Fibroblast of the conjunctiva (primary cell): ENCODE measurements at regions not wholly inside any gene's neighbourhood (a gene's known extent, or its start where the extent isn't known, plus 50 kb on each side); places are given as distances from the start of the nearest gene placed in this dataset.

Experiments
- DNase-seq: peaks from one replicate; pipeline ENCODE4 v3.0.0-alpha.2; 2010; ENCODE audit warnings: low read depth

- DNase-seq, result no peak
These were observed 299.5 kb downstream of the BUD13 start for GRCh38 chr11:116473206-116473769.

DNA sequence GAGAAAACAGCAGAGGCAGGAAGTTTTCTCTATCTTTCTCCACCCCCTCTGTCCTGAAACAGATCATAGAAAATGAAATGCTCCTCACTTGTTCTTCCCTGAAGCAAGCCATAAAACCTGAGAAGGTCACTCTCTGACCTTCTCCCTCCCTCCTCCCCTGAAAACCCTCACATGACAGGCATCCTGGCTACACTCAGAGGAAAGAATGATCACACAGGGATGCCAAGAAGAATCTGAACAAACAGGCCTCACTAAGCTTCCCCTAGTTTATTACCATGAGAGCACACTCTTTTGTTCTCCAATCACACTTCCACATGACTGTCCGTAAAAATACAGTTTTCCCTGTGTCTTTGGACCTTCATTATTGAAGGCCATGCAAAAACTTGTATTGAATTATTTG is 300.1 kb downstream of the BUD13 start:
- DNase-seq, result no peak

GRCh38 chr11:116471608-116472256 is 301.1 kb downstream of the BUD13 start:
- DNase-seq, result peak; percentile 31

DNA sequence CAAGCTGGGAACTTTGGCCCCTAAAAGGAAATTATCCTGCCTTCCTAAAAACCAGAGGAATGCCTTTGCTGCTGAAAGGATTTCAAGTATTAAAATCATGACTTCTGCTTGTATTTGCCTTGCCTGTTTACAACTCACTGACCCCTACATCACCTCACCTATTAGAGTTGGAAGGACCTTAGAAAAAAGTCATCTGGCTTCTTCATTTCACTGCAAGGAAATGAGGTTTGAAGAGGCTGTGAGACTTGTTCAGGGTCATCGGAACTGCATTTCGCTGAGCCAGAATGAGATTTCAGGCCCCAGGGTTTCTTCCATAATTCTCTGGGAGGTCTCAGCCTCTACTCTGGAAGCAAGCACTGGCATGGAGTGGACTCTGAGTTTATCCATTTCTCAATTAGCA is 304.1 kb downstream of the BUD13 start:
- no peak for DNase-seq

DNA sequence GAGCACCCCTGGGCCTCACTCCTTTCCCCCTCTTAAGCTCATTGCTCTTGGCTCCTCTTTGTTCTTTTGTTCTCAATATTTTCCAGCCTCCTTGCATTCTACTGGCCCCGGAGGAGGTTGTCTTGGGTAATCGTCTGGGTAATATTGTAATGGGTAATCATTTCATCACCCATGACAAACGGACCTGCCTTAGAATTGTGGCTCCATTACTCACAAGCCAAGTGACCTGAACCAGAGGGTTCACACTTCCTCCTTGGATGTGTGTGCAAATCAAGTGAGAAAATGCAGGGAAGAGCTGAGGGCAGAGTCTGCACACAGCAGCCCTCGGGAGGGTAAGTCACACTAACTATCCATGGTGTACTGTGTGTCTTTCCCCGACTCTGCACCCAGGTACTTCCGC is 305.0 kb downstream of the BUD13 start:
- DNase-seq, result no peak

- no peak for DNase-seq
These were observed 306.0 kb downstream of the BUD13 start for GRCh38 chr11:116466801-116467200.

- no peak for DNase-seq
These were observed 306.6 kb downstream of the BUD13 start for GRCh38 chr11:116466191-116466590.

GRCh38 chr11:116465056-116465455 is 307.7 kb downstream of the BUD13 start:
- DNase-seq, result no peak

DNA sequence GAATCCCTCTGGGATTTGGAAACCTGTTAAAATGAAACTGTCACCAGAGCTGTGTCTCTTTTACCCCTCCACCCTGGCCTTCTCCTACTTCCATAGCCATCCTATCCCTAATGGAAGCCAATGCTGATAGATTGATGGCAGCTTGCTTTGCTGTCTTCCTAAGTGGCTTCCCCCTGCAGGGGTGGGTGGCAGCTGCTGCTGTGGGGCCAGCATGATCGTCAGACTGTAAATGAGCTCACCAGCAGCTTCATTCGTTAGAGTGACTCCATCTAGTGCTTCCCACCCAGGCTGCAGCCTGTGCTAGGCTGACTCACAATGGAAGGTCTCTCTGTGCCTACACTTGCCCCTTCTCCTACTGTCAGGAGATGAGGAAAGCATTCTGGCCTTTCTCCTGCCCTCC is 311.0 kb downstream of the BUD13 start:
- DNase-seq, result no peak

DNA sequence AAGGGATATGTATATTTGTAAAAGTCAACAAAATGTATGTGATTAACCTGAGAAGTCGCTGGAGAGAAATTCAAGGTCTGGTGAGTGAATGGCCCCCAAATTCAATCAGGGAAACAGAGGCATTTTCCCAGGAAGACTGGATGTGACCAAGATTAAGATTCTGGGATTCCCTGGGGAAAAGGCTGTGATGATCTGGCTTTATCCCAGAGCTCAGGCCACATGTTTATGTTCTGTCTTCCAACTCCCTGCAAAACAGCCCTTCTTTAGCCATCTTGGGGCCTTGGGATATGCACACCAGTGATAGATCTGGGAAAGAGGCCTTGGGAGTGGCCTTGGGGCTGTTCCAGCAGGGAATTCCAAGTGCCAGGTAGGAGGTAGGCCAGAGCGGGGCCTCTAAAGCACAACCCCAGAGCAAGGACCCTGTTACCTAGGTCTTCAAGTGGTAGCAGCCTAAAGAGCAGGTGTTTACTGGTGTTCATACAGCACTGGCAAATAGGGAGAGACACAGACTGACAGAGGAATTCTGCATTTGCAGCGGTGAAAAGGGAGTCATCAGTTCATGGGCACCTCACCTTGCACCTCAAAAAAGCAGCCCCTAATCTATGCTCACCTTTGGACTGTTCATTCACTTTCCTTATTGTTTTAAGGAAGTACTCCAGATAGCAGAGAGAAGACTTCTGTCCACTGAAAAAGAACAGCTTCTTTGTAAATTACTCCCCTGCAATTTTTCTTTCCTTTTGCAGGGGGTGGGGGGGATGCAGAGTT is 312.4 kb downstream of the BUD13 start:
- DNase-seq, result no peak

DNA sequence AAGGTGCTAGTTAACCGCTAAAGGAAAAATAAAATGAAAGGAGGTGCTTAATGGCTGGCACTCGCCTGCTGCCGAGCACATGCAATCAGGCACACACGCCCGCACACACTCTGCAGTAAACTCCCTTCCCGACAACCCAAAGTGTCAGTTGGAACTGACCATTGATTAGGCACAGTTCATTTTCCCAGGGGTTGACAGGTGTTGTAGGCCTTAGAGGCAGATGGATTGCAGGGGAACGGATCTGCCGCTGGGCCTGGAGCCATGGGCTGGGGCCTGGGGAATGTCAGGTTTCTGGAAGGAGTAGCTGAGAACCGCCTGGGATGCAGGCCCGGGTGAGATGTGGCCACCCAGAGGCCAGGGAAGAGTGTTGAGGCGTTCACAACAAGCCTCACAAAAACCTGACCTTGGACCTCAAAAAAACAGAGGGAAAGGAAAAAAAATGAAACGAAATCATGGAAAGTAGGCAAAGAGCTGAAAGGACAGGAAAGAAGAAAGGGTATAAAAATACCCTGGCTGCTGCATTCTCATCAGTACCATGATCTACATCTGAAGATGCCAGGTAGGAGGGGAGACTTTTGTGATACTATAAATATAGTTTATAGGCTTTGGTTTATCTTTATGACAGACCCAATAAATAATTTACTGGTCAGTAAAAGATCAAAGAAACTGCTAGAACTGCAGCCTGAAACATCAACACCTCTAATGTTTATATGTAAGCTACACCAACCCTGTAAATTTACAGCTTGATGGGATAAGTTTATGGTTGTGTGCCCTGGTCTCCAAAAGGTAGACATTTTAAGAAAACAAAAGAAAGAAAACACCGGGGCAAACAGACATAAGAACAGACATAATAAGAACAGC is 313.4 kb downstream of the BUD13 start:
- no peak for DNase-seq

DNA sequence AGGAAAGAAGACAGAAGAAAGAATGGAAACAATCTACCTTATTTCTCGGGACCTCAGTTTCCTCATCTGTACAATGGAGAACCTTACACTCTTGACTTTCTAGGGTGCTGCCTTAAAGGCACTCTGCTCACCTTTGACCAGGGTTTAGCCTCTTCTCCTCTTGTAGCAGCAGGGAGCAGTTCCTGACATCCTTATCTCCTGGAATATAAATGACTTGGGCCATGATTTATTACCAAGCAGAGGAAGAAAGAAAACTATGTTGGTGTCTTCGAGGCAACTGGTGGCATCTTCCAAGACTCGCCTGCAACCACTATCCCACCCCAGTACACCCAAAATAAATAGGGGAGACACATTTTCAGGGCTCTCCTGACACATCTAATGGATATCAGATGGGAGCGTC is 314.2 kb downstream of the BUD13 start:
- DNase-seq, result no peak

- no peak for DNase-seq
These were observed 315.3 kb downstream of the BUD13 start for GRCh38 chr11:116457336-116458007.

- DNase-seq, result no peak
These were observed 317.8 kb downstream of the BUD13 start for GRCh38 chr11:116454951-116455350.

GRCh38 chr11:116454020-116454645 is 318.7 kb downstream of the BUD13 start:
- no peak for DNase-seq

- no peak for DNase-seq
These were observed 320.3 kb downstream of the BUD13 start for GRCh38 chr11:116452461-116452860.

- no peak for DNase-seq
These were observed 323.3 kb downstream of the BUD13 start for GRCh38 chr11:116449522-116449921.

- no peak for DNase-seq
These were observed 326.5 kb downstream of the BUD13 start for GRCh38 chr11:116446048-116446941.

- no peak for DNase-seq
These were observed 327.4 kb downstream of the BUD13 start for GRCh38 chr11:116445108-116446047.
